ENCODE measurements at regions not wholly inside any gene's neighbourhood (a gene's known extent, or its start where the extent isn't known, plus 50 kb on each side); places are given as distances from the start of the nearest gene placed in this dataset.

DNA sequence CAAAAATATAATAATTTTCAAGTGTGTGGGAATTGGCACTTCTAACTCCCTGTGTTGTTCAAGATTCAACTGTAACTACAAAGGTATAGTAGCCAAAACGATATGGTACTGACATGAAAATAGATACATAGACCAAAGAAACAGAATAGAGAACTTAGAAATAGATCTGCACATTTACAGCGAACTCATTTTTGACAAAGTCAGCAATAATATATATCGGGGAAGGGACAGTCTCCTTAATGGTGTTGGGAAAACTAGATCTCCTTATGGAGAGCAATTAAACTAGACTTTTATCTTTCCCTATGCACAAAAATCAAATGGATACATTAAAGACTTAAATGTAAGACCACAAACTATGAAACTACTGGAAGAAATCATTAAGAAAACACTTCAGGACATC lies 1530.6 kb upstream of the SLC39A10 start:
- H3K36me3 ChIP-seq (ENCODE audit: control insufficient read depth in 2 of 4, insufficient read depth in 4 of 4, low read length in 3 of 4), result no peaks in the 10 kb centered on the region
- no peak overlapping the region for H3K4ac ChIP-seq (replicated peaks; ENCODE audit: insufficient read length, low read depth, low read length)
- H2BK20ac ChIP-seq (ENCODE audit: low read length), result no peak overlapping the region
- H3K4me1 ChIP-seq (replicated peaks in 1 of 4; ENCODE audit: control insufficient read depth in 3 of 4, insufficient read depth in 4 of 4, low read length in 3 of 4), result no peaks in the 10 kb centered on the region
- H3K14ac ChIP-seq (ENCODE audit: insufficient read length), result no peak overlapping the region
- H2AFZ ChIP-seq (ENCODE audit: low read length), result no peak overlapping the region
- no peak overlapping the region for H3K9ac ChIP-seq (replicated peaks in 1 of 4; ENCODE audit: extremely low read depth in 1 of 4, low read depth in 3 of 4, low read length in 3 of 4)
- no peak overlapping the region for H2BK5ac ChIP-seq (ENCODE audit: low read depth, low read length)
- H3K4me3 ChIP-seq (ENCODE audit: extremely low read depth in 1 of 4, insufficient read depth in 2 of 4, low read depth in 3 of 4, low read length in 4 of 4), result no peak overlapping the region
- no peak overlapping the region for H3K27ac ChIP-seq (ENCODE audit: low read depth, low read length)
- H3K56ac ChIP-seq (replicated peaks; ENCODE audit: insufficient read length, low read depth, low read length), result no peak overlapping the region
- H3K23ac ChIP-seq (ENCODE audit: insufficient read length), result no peak overlapping the region
- no peak overlapping the region for H3K4me2 ChIP-seq (ENCODE audit: insufficient read depth in 1 of 2, low read depth in 2 of 2, low read length in 2 of 2)
- H4K20me1 ChIP-seq (replicated peaks in 1 of 2; ENCODE audit: control insufficient read depth in 1 of 2, insufficient read depth in 2 of 2, low read length in 2 of 2), result no peaks in the 10 kb centered on the region
- H2BK120ac ChIP-seq (replicated peaks; ENCODE audit: low read depth, low read length), result no peak overlapping the region
- no peak overlapping the region for H4K8ac ChIP-seq (ENCODE audit: extremely low read depth, insufficient read depth, low read length)
- 94% methylated on average over 3 of the region's 3 CpGs; no CpG with 5 or more reads in 1 of the 2 experiments for WGBS, 2 experiments (ENCODE audit: extremely low coverage in 1 of 2, insufficient coverage in 1 of 2, insufficient read length in 1 of 2, insufficient replicate concordance in 2 of 2, low coverage in 1 of 2, low lambda C conversion rate in 2 of 2, missing lambda C conversion rate in 1 of 2)
- H2AK5ac ChIP-seq (ENCODE audit: low read depth, low read length), result no peak overlapping the region
- H3K9me3 ChIP-seq (ENCODE audit: insufficient read depth in 2 of 2, low read depth in 1 of 2, low read length in 1 of 2), result peaks cover 7 to 16% of the 10 kb centered on the region in 2 experiments; a peak in 3 of 4 replicates
- H2BK12ac ChIP-seq (ENCODE audit: low read depth, low read length), result no peak overlapping the region
- no peak overlapping the region for H4K5ac ChIP-seq (ENCODE audit: insufficient read length, low read depth, low read length)
- H3K18ac ChIP-seq (ENCODE audit: extremely low read depth, low read length), result no peak overlapping the region
- no peak overlapping the region for H4K91ac ChIP-seq (replicated peaks; ENCODE audit: insufficient read length, low read length)
- ChIA-PET POLR2A (ENCODE audit: partially characterized antibody) (no interaction called here), CTCF (ENCODE audit: partially characterized antibody) (no interaction called here)
- DNase-seq (ENCODE audit: low read depth in 1 of 2, low spot score in 2 of 2) (no peak), FAIRE-seq (no peak)
- H3K79me2 ChIP-seq (ENCODE audit: control insufficient read depth in 1 of 2, insufficient read depth in 2 of 2, low read length in 2 of 2), result no peaks in the 10 kb centered on the region
- no peaks in the 10 kb centered on the region for H3K27me3 ChIP-seq (replicated peaks in 1 of 4; ENCODE audit: control insufficient read depth in 3 of 4, extremely low read depth in 1 of 4, insufficient read depth in 3 of 4, low read length in 3 of 4)
- TF ChIP-seq, protein P1, sequence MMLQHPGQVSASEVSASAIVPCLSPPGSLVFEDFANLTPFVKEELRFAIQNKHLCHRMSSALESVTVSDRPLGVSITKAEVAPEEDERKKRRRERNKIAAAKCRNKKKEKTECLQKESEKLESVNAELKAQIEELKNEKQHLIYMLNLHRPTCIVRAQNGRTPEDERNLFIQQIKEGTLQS (IDR thresholded peaks at IDR 0.05; ENCODE audit: insufficient read depth, low read depth, low read length), result no peak
- no peak for TF ChIP-seq ASH2L (IDR thresholded peaks at IDR 0.05; ENCODE audit: low read length)
- no peaks in the 10 kb centered on the region for H3K23me2 ChIP-seq (ENCODE audit: low read depth, low read length)
- no peak overlapping the region for H2BK15ac ChIP-seq (ENCODE audit: low read length)
- no peaks in the 10 kb centered on the region for H3K79me1 ChIP-seq (ENCODE audit: low read depth, low read length)
